ENCODE measurements at regions not wholly inside any gene's neighbourhood (a gene's known extent, or its start where the extent isn't known, plus 50 kb on each side); places are given as distances from the start of the nearest gene placed in this dataset.
A peak's percentile ranks its signal among the peaks of the same experiment; 100 is the strongest.

DNA sequence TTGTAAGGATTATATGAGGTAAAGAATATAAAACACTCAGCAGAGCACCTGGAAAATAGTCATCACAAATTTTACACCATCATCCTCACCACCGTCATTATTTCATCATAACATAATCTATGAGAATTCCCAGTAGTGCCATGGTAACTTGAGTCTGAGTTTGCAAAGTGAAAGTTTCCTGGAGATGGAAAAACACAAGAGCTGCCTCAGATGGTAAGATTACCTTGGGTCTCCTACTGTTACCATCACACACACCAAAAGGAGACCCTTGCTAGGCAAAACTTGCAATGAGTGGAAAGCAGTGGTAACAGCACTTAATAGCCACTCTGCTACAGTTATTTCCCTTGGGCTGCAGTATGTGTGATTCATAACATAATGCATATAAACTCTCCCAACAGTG lies 589.8 kb downstream of the RNF144B start:
- ATAC-seq (ENCODE audit: low read depth in 2 of 2) = no peak
- DNase-seq = no peak
- Histone ChIP-seq H3K36me3 (ENCODE audit: control insufficient read depth, insufficient read depth, low read length) (no peaks in the 10 kb centered on the region), H3K9me3 (ENCODE audit: control insufficient read depth in 2 of 2, low read length in 2 of 2) (no peaks in the 10 kb centered on the region), H3K27ac (ENCODE audit: insufficient read depth, low read length, poor library complexity, severe bottlenecking) (no peak overlapping the region), H3K4me1 (ENCODE audit: control insufficient read depth, insufficient read depth, low read length, poor library complexity, severe bottlenecking) (no peaks in the 10 kb centered on the region), H3K27me3 (ENCODE audit: control insufficient read depth, insufficient read depth, low read length) (no peaks in the 10 kb centered on the region), H3K4me3 (ENCODE audit: low read depth, low read length) (no peak overlapping the region)
- Mint-ChIP-seq H3K27me3 (no peaks in the 10 kb centered on the region), H3K4me1 (no peaks in the 10 kb centered on the region), H3K27ac (no peak overlapping the region), H3K36me3 (no peaks in the 10 kb centered on the region), H3K9me3 (peaks cover 0 to 4% (median 1%) of the 10 kb centered on the region in 7 donors), H3K4me3 (no peak overlapping the region)

DNA sequence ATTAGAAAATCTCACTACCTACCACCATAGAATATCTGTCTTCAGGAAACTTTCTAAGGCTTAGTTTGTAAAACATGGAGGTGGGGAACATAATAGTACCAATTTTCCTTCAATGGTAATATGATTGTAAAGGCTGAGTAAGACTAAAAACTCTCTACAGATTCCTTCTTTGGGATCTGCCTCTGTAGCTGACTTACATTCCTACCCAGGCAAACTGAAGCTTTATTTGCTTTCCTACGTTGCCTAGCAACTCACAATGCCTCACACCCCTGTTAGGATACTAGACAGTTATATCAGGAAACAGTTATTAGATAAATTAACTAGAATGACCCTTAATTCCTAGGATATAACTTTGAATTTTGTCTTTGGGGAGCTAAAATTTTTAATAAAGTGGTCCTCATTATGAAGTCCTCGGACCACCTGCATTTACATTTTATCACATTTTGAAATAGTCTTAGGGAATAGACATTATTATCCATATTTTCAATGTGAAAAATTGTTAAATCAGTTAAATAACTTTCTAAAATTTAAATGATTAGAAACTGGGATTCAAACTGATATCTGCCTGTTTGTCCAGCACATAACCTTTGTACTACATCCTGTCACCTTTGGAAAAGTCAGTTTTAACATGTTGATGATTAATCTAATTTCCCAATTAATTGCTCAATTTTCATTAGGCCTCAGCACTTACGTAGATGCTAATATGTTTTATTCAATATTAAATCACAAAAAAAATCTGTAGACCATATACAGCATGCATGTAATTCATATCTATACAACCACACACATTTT lies 591.4 kb downstream of the RNF144B start:
- no peaks in the 10 kb centered on the region for H3K9me3 ChIP-seq (ENCODE audit: control insufficient read depth in 2 of 2, low read length in 2 of 2)
- no peaks in the 10 kb centered on the region for H3K36me3 ChIP-seq (ENCODE audit: control insufficient read depth, insufficient read depth, low read length)
- Mint-ChIP-seq H3K4me3 (no peak overlapping the region), H3K9me3 (peaks cover 0 to 4% (median 2%) of the 10 kb centered on the region in 7 donors), H3K27me3 (no peaks in the 10 kb centered on the region), H3K36me3 (no peaks in the 10 kb centered on the region), H3K4me1 (no peaks in the 10 kb centered on the region), H3K27ac (no peak overlapping the region)
- ATAC-seq (ENCODE audit: low read depth in 2 of 2) = no peak
- H3K4me3 ChIP-seq (ENCODE audit: low read depth, low read length) = no peak overlapping the region
- DNase-seq = no peak
- H3K27ac ChIP-seq (ENCODE audit: insufficient read depth, low read length, poor library complexity, severe bottlenecking) = no peak overlapping the region
- H3K27me3 ChIP-seq (ENCODE audit: control insufficient read depth, insufficient read depth, low read length) = no peaks in the 10 kb centered on the region
- no peaks in the 10 kb centered on the region for H3K4me1 ChIP-seq (ENCODE audit: control insufficient read depth, insufficient read depth, low read length, poor library complexity, severe bottlenecking)

DNA sequence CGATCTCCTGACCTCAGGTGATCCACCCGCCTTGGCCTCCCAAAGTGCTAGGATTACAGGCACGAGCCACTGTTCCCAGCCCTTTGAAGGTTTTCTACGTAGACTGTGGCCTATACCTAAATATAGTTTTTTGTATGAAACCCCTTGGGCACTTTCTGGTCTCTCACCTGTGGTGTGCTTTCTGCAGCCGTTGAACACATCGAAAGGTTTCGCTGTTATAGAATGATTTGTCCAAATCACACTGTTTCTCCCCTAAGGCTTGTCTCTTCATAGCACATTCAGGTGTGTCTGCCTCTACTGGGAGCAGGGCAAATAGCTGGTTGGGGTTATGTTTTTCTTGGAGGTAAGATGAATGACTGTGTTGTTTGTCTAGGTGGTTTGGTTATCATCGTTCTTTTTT lies 597.9 kb downstream of the RNF144B start:
- no peaks in the 10 kb centered on the region for H3K4me1 ChIP-seq (ENCODE audit: control insufficient read depth, insufficient read depth, low read length, poor library complexity, severe bottlenecking)
- Mint-ChIP-seq H3K27ac (no peak overlapping the region), H3K4me1 (no peaks in the 10 kb centered on the region), H3K4me3 (no peak overlapping the region), H3K9me3 (peaks cover 0 to 3% (median 1%) of the 10 kb centered on the region in 7 donors), H3K27me3 (no peaks in the 10 kb centered on the region), H3K36me3 (no peaks in the 10 kb centered on the region)
- no peaks in the 10 kb centered on the region for H3K36me3 ChIP-seq (ENCODE audit: control insufficient read depth, insufficient read depth, low read length)
- DNase-seq (no peak), ATAC-seq (ENCODE audit: low read depth in 2 of 2) (no peak)
- no peak overlapping the region for H3K4me3 ChIP-seq (ENCODE audit: low read depth, low read length)
- H3K27me3 ChIP-seq (ENCODE audit: control insufficient read depth, insufficient read depth, low read length) = no peaks in the 10 kb centered on the region
- no peak overlapping the region for H3K27ac ChIP-seq (ENCODE audit: insufficient read depth, low read length, poor library complexity, severe bottlenecking)
- no peaks in the 10 kb centered on the region for H3K9me3 ChIP-seq (ENCODE audit: control insufficient read depth in 2 of 2, low read length in 2 of 2)

DNA sequence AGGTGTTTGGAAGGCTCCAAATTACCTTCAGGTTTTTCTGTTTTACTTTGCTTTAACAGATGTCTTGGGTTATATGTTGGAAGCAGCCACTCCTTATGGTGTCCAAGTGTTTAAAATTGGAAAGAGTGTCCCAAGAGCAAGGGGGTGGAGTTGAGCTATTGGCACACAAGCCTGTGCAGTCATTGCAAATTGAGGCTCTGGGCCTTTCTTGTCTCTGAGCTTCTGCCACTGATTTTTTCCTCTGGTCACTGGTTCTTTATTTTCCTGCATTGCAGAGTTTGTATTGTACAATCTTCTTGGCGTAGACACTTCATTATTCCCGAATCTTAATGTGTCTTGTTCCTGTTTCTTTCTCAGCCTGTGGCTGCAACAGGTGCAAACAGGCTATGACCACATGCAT lies 598.8 kb downstream of the RNF144B start:
- no peak overlapping the region for H3K27ac ChIP-seq (ENCODE audit: insufficient read depth, low read length, poor library complexity, severe bottlenecking)

DNA sequence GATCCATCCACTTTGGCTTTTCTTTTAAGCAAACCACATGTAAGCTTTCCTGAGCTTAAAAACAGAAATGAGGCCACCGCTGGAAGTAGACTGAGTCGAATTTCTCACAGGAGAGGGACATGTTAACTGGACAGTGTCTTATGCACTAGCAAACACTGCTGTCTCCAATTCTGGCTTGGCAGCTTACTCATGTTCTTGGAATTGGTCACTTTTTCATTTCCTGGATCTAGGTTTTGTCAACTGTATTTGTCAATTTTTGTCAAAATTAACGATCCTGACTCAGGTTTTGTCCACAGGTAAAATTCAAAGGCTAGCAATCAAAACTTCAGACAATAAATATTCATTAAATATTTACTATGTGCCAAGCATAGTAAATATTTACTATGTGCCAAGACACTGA lies 601.5 kb downstream of the RNF144B start:
- Mint-ChIP-seq H3K9me3 (peaks cover 0 to 4% (median 0%) of the 10 kb centered on the region in 7 donors), H3K4me3 (no peak overlapping the region), H3K4me1 (no peaks in the 10 kb centered on the region), H3K27me3 (peaks cover 4% of the 10 kb centered on the region), H3K36me3 (no peaks in the 10 kb centered on the region), H3K27ac (no peak overlapping the region)
- H3K4me3 ChIP-seq (ENCODE audit: low read depth, low read length) = no peak overlapping the region
- ATAC-seq (ENCODE audit: low read depth in 2 of 2) (no peak), DNase-seq (no peak)
- H3K9me3 ChIP-seq (ENCODE audit: control insufficient read depth in 2 of 2, low read length in 2 of 2) = no peaks in the 10 kb centered on the region
- H3K36me3 ChIP-seq (ENCODE audit: control insufficient read depth, insufficient read depth, low read length) = no peaks in the 10 kb centered on the region
- no peaks in the 10 kb centered on the region for H3K4me1 ChIP-seq (ENCODE audit: control insufficient read depth, insufficient read depth, low read length, poor library complexity, severe bottlenecking)
- no peak overlapping the region for H3K27ac ChIP-seq (ENCODE audit: insufficient read depth, low read length, poor library complexity, severe bottlenecking)
- H3K27me3 ChIP-seq (ENCODE audit: control insufficient read depth, insufficient read depth, low read length) = no peaks in the 10 kb centered on the region

More for the DNA sequence above, 598.8 kb downstream of the RNF144B start:
- no peak overlapping the region for H3K4me3 Mint-ChIP-seq
- no peak overlapping the region for H3K4me3 ChIP-seq (ENCODE audit: low read depth, low read length)
- no peak for DNase-seq
- ATAC-seq (ENCODE audit: low read depth in 2 of 2) = no peak
- no peaks in the 10 kb centered on the region for H3K36me3 Mint-ChIP-seq
- H3K4me1 Mint-ChIP-seq = no peaks in the 10 kb centered on the region
- peaks cover 0 to 5% (median 2%) of the 10 kb centered on the region in 7 donors for H3K9me3 Mint-ChIP-seq
- H3K36me3 ChIP-seq (ENCODE audit: control insufficient read depth, insufficient read depth, low read length) = no peaks in the 10 kb centered on the region
- H3K9me3 ChIP-seq (ENCODE audit: control insufficient read depth in 2 of 2, low read length in 2 of 2) = no peaks in the 10 kb centered on the region
- H3K27me3 Mint-ChIP-seq = peaks cover 2% of the 10 kb centered on the region
- no peak overlapping the region for H3K27ac Mint-ChIP-seq
- H3K27me3 ChIP-seq (ENCODE audit: control insufficient read depth, insufficient read depth, low read length) = no peaks in the 10 kb centered on the region
- no peaks in the 10 kb centered on the region for H3K4me1 ChIP-seq (ENCODE audit: control insufficient read depth, insufficient read depth, low read length, poor library complexity, severe bottlenecking)

DNA sequence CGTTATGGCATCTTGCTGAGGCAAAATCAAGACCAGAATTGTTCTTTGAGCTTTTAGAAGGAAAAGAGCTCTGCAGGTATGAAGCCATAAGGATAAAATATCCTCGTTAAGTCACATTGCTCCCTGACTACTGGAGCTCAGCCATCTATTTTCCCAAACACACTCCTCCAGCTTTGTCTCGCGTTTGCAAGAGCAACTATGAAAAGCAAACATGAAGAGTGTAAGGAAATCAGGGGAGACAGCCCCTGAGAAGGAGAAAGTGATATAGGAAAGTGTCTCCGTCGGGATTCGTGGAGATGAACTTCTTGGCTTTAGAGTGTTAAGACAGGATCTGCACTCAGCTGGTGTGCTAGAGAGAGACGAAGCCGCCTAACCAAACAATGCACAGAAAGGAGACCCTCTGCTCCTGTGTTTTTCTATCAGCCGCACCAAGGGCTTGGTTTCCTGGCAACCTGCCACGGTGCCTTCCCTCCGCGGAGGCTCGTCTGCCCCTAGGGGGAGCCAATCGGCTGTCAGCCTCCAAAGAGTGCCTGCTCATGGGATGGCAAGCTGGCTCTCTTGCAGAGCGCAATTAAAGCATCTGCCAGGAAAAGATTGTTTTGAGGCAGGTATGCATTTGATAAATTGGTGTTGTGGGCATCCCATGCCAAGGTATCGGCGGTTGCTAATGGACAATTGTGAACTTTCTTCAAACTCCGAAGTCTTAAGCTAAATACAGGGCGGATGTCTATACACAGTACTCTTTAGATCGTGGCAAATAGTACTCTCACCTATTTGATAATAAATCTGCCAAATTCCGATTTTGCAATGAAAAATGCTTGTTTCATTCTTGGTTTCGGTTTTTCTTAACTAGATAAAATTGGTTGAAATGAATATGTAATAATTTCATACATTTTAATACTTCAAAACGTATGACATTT lies 603.2 kb downstream of the RNF144B start:
- Histone ChIP-seq H3K4me3 (ENCODE audit: low read depth, low read length) (no peak overlapping the region), H3K27ac (ENCODE audit: insufficient read depth, low read length, poor library complexity, severe bottlenecking) (no peak overlapping the region), H3K36me3 (ENCODE audit: control insufficient read depth, insufficient read depth, low read length) (no peaks in the 10 kb centered on the region), H3K4me1 (ENCODE audit: control insufficient read depth, insufficient read depth, low read length, poor library complexity, severe bottlenecking) (no peaks in the 10 kb centered on the region), H3K27me3 (ENCODE audit: control insufficient read depth, insufficient read depth, low read length) (no peaks in the 10 kb centered on the region), H3K9me3 (ENCODE audit: control insufficient read depth in 2 of 2, low read length in 2 of 2) (no peaks in the 10 kb centered on the region)
- H3K4me3 Mint-ChIP-seq = no peak overlapping the region
- no peaks in the 10 kb centered on the region for H3K36me3 Mint-ChIP-seq
- no peak for ATAC-seq (ENCODE audit: low read depth in 2 of 2)
- no peak overlapping the region for H3K27ac Mint-ChIP-seq
- no peaks in the 10 kb centered on the region for H3K4me1 Mint-ChIP-seq
- peaks cover 4% of the 10 kb centered on the region for H3K27me3 Mint-ChIP-seq
- DNase-seq = peak in 1 of 3 donors; percentile 19
- H3K9me3 Mint-ChIP-seq = peaks cover 0 to 7% (median 0%) of the 10 kb centered on the region in 7 donors

DNA sequence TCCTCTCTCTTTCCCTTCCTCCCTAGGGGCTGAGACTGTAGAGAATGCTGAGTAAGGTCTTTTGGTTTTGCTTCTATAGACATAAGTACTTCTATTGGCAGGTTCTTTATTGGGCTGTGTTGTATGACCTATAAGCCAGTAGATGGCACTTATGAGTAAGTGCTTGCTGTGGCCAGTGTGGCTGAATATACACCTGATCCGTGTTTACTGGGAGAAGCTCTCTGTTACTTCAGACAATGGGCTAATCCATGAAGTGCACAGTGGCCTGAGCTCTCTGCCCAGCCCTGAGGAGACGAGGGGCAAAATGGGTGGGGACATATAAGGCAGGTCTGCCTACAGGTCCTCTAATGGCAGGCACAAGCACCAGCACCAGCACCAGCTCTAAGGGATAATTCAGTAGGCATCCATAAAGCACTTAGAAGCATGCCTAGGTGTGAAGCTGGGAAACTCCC lies 610.3 kb downstream of the RNF144B start:
- no peak overlapping the region for H3K4me3 Mint-ChIP-seq
- Histone ChIP-seq H3K27me3 (ENCODE audit: control insufficient read depth, insufficient read depth, low read length) (no peaks in the 10 kb centered on the region), H3K27ac (ENCODE audit: insufficient read depth, low read length, poor library complexity, severe bottlenecking) (no peak overlapping the region), H3K4me3 (ENCODE audit: low read depth, low read length) (no peak overlapping the region), H3K9me3 (ENCODE audit: control insufficient read depth in 2 of 2, low read length in 2 of 2) (no peaks in the 10 kb centered on the region), H3K4me1 (ENCODE audit: control insufficient read depth, insufficient read depth, low read length, poor library complexity, severe bottlenecking) (no peaks in the 10 kb centered on the region), H3K36me3 (ENCODE audit: control insufficient read depth, insufficient read depth, low read length) (no peaks in the 10 kb centered on the region)
- no peak overlapping the region for H3K27ac Mint-ChIP-seq
- H3K27me3 Mint-ChIP-seq = no peaks in the 10 kb centered on the region
- peaks cover 0 to 13% (median 4%) of the 10 kb centered on the region in 7 donors for H3K9me3 Mint-ChIP-seq
- ATAC-seq (ENCODE audit: low read depth in 2 of 2) = no peak
- no peaks in the 10 kb centered on the region for H3K4me1 Mint-ChIP-seq
- DNase-seq = peak in 1 of 3 donors; percentile 5
- no peaks in the 10 kb centered on the region for H3K36me3 Mint-ChIP-seq

Measured in CD4-positive, CD25-positive, alpha-beta regulatory T cell (primary cell).